GM13977 (cell line): ENCODE measurements at regions not wholly inside any gene's neighbourhood (a gene's known extent, or its start where the extent isn't known, plus 50 kb on each side); places are given as distances from the start of the nearest gene placed in this dataset.

Experiments
- DNase-seq: peaks from one replicate; pipeline ENCODE4 v3.0.0; 2012; ENCODE audit warnings: low spot score
- in situ Hi-C: fragments of 300-500 bp; cut with MboI; formaldehyde crosslinking; loops from one replicate; pipeline ENCODE4 v1.12.0; 2022; ENCODE audit warnings: low sequenced_read_pairs, low pct_unique_long_range_greater_than_20kb, mixed read lengths, inconsistent platforms; ENCODE audit not compliant: unreplicated experiment
- TF ChIP-seq, protein P1 (sequence below): IDR thresholded peaks from 2 replicates; pipeline ENCODE4 v1.5.1; 2012; ENCODE audit warnings: mild to moderate bottlenecking, control low read depth; ENCODE audit not compliant: insufficient read depth; ENCODE audit errors: extremely low read depth, missing control alignments

DNA sequence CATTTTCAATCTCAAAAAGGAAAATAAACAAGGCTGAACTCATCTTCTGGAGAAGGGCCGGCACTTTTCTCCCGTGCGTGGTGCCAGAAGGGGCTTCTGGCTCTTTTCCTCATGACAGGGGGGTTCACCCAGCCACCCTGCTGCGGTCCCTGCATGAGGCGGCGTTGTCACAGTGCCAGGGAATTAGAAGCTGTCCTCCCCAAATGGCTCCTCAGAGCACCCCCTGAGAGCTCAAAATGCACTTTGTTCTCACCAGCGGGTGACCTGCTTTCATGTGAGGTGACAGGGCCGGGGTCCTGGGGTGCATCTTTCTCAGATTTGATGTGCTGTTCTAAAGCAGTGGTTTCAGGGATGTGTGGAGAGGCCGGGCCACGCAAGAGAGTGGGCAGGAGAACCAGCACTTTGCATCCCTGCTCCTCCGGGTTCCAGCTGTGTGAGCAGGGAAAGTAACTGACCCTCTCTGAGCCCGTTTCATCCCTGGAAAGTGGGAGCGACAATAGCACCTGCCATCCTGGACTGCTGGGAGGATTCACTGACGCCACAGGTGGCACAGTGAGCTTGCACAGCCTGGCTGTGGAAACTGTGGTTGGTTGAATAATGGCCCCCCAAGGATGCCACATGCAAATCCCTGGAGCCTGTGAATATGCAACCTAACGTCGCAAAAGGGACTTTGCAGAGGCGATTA, 94.0 kb downstream of the FOXL1 start:
- TF ChIP-seq, protein P1, sequence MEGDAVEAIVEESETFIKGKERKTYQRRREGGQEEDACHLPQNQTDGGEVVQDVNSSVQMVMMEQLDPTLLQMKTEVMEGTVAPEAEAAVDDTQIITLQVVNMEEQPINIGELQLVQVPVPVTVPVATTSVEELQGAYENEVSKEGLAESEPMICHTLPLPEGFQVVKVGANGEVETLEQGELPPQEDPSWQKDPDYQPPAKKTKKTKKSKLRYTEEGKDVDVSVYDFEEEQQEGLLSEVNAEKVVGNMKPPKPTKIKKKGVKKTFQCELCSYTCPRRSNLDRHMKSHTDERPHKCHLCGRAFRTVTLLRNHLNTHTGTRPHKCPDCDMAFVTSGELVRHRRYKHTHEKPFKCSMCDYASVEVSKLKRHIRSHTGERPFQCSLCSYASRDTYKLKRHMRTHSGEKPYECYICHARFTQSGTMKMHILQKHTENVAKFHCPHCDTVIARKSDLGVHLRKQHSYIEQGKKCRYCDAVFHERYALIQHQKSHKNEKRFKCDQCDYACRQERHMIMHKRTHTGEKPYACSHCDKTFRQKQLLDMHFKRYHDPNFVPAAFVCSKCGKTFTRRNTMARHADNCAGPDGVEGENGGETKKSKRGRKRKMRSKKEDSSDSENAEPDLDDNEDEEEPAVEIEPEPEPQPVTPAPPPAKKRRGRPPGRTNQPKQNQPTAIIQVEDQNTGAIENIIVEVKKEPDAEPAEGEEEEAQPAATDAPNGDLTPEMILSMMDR, result no peak
- in situ Hi-C loops, result no loop called here
- no peak for DNase-seq

DNA sequence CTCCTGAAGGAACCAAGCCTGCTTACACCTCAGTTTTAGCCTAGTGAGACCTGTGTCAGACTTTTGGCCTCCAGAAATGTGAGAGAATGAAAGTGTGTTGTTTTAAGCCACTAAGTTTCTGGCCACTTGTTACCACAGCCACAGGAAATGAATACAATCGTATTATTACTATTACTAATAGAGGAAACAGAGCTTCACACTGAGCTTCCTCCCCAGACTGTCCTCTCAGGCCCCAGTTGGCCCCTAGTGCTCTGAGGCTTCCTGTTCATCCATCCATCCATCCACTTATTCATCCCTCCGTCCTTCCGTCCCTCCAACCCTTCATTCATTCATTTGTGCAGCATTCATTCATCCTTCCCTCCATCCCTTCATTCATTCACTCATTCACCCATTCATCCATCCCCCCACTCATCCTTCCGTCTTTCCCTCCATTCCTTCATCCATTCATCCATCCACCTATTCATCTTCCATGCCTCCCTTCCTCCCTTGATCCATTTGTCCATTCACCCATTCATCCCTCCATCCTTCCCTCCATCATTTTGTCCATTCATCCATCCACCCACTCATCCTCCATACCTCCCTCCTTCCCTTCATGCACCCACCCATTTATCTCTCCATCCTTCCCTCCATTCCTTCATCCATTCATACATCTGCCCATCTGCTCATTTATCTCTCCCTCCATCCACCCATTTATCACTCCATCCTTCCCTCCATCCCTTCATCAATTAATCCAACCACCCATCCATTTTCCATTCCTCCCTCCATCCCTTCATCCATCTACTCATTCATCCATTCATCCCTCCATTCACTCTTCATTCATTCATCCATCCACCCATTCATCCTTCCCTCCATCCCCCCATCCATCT, 95.0 kb downstream of the FOXL1 start:
- in situ Hi-C loops, result no loop called here

DNA sequence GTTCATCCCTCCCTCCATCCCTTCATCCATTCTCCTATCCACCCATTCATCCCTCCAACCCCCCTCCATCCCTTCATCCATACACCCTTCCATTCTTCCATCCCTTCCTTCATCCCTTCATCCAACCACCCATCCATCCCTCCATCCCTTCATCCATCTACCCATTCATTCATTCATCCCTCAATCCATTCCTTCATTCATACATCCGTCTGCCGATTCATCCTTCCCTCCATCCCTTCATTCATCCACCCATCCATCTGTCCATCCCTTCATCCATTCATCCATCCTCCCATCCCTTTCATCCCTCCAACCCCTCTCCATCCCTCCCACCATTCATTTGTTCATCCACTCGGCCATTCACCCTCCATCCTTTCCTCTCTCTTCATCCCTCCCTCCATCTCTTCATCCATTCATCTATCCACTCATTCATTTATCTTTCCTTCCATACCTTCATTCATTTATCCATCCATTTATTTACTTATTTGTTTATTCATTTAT, 95.7 kb downstream of the FOXL1 start:
- no peak for DNase-seq
- TF ChIP-seq, protein P1, result no peak
- in situ Hi-C loops, result no loop called here

More for the DNA sequence above, 95.0 kb downstream of the FOXL1 start:
- TF ChIP-seq, protein P1, result no peak
- DNase-seq, result no peak

DNA sequence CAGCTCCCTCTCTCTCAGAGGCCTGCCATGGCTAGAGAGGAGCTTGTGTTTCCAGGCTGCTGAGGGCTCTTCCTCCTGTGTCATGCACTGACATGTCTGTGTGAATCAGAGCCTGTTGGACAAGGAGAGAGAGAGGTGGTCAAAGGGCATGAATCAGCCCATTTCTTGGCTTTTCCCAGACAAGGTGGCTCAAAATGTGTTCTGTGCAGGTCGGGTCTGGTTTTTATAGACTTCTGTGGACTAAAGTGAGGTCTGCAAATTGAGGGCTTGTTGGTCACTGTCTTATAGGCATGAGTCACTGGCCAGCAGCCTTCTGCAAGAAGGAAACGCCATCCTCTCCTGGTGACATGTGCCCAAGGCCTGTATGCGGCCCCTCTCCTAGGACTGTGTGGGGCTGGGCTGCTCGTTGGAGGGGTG, 97.9 kb downstream of the FOXL1 start:
- no peak for DNase-seq
- in situ Hi-C loops, result no loop called here
- TF ChIP-seq, protein P1, result no peak

DNA sequence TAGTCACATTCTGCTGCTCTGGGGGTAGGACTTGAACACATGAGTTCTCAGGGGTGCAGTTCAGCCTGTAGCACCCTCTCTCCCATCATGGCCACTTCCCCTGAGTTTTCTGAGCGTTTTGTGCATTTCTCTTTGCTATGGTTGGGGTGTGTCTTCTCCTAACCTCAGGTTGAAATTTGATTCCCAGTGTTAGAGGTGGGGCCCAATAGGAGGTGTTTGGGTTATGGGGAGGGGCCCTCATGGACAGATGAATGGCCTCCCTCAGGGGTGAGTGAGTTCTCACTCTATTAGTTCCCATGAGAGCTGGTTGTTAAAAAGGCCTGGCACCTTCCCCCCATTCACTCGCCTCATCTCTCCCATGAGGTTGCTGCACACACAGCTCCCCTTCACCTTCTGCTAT, 101.1 kb downstream of the FOXL1 start:
- DNase-seq, result no peak
- TF ChIP-seq, protein P1, result no peak
- in situ Hi-C loops, result no loop called here

DNA sequence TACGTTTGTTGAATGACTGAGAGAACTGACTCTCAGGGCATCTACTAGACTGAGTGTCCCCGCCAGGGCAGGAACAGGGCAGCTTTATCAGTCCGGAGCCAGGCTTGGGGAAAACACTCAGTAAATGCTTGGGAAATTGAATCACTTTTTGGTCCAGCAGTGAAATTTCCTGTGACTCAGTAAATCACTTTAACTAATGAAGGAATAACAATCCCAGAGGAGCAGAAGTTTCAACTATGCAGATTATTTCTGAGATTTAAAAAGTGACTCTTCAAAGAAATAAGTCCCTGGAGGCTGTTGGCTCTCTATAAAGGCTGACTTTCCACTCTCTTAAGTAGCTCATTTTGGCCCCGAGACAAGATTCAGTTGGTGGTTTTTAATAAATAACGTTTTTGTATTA, 101.8 kb downstream of the FOXL1 start:
- DNase-seq, result no peak
- in situ Hi-C loops, result no loop called here
- TF ChIP-seq, protein P1, result no peak
